SK-N-SH (cell line): ENCODE measurements at regions not wholly inside any gene's neighbourhood (a gene's known extent, or its start where the extent isn't known, plus 50 kb on each side); places are given as distances from the start of the nearest gene placed in this dataset.

Source experiments
- CTCF ChIA-PET: fragments of 300-600, 350-600 bp; formaldehyde crosslinking; extraction: SDS; loops from one replicate; lab custom pipeline; 2021; lab: Yijun Ruan, JAX
- POLR2A ChIA-PET: fragments of 350-600 bp; sonication (Branson Sonifier 250); formaldehyde crosslinking; extraction: SDS; loops from one replicate; lab custom pipeline; 2020; ENCODE audit warnings: antibody characterized with exemption, inconsistent platforms; lab: Yijun Ruan, JAX
- DNase-seq: peaks from one replicate; pipeline ENCODE4 v3.0.0; 2012
- H2AFZ ChIP-seq: fragments of 200-600 bp; sonication (generic); 2 replicates; pipeline ENCODE4 v1.8.1; 2016; ENCODE audit warnings: antibody characterized with exemption, mild to moderate bottlenecking, low read depth
- H3F3A ChIP-seq: fragments of 200-600 bp; sonication (generic); replicated peaks from 2 replicates; pipeline ENCODE3; 2016; ENCODE audit warnings: antibody characterized with exemption, mild to moderate bottlenecking; ENCODE audit not compliant: insufficient read depth
- H3K27ac ChIP-seq, 2 experiments: fragments of 200-500 bp in 1 of 2; fragments of 200-600 bp in 1 of 2; sonication (Bioruptor generic) in 1 of 2; sonication (generic), shearing (Covaris generic) in 1 of 2; 2 replicates each; pipeline versions ENCODE4 v1.5.1 to v1.6.1; 2014 to 2016; ENCODE audit warnings: low read depth in 2 of 2, inconsistent platforms in 1 of 2, low read length in 1 of 2, mild to moderate bottlenecking in 1 of 2, mixed read lengths in 1 of 2
- H3K27me3 ChIP-seq: fragments of 200-600 bp; sonication (generic), shearing (Covaris generic); 2 replicates; pipeline ENCODE4 v1.6.1; 2016; ENCODE audit warnings: mixed run types; ENCODE audit not compliant: insufficient read depth
- H3K36me3 ChIP-seq, 2 experiments: fragments of 200-500 bp in 1 of 2; fragments of 200-600 bp in 1 of 2; sonication (Bioruptor generic) in 1 of 2; sonication (generic) in 1 of 2; replicated peaks in 1 of 2; 2 replicates each; pipeline versions ENCODE3 to v1.5.1; 2014 to 2016; ENCODE audit warnings: low read length in 1 of 2, mild to moderate bottlenecking in 1 of 2; ENCODE audit not compliant: insufficient read depth in 2 of 2, control insufficient read depth in 1 of 2
- H3K4me1 ChIP-seq, 2 experiments: fragments of 200-500 bp in 1 of 2; fragments of 200-600 bp in 1 of 2; sonication (Bioruptor generic) in 1 of 2; sonication (generic), shearing (Covaris generic) in 1 of 2; 2 replicates each; pipeline versions ENCODE4 v1.5.1 to v1.6.1; 2014 to 2016; ENCODE audit warnings: low read depth in 1 of 2, low read length in 1 of 2, mixed run types in 1 of 2; ENCODE audit not compliant: insufficient read depth in 2 of 2, control insufficient read depth in 1 of 2
- H3K4me2 ChIP-seq: fragments of 200-600 bp; sonication (generic), shearing (Covaris generic); 2 replicates; pipeline ENCODE4 v1.6.1; 2017; ENCODE audit warnings: mixed run types
- H3K4me3 ChIP-seq, 2 experiments: fragments of 200-500 bp in 1 of 2; fragments of 200-600 bp in 1 of 2; sonication (Bioruptor generic) in 1 of 2; sonication (generic), shearing (Covaris generic) in 1 of 2; 2 replicates each; pipeline versions ENCODE4 v1.5.1 to v1.8.1; 2014 to 2016; ENCODE audit warnings: low read depth in 2 of 2, inconsistent platforms in 1 of 2, low read length in 1 of 2, mild to moderate bottlenecking in 1 of 2, mixed read lengths in 1 of 2, moderate library complexity in 1 of 2
- H3K79me2 ChIP-seq: fragments of 200-600 bp; sonication (generic); 2 replicates; pipeline ENCODE4 v1.8.1; 2017; ENCODE audit warnings: mild to moderate bottlenecking; ENCODE audit not compliant: insufficient read depth
- H3K9ac ChIP-seq: fragments of 200-600 bp; sonication (generic); 2 replicates; pipeline ENCODE4 v1.6.1; 2017; ENCODE audit warnings: mixed run types
- H3K9me2 ChIP-seq: fragments of 200-600 bp; sonication (generic); 2 replicates; pipeline ENCODE4 v1.6.1; 2017; ENCODE audit warnings: mixed run types
- H3K9me3 ChIP-seq: fragments of 200-600 bp; sonication (generic); 2 replicates; pipeline ENCODE4 v1.6.1; 2017; ENCODE audit warnings: mixed run types, mild to moderate bottlenecking, moderate library complexity
- H4K20me1 ChIP-seq: fragments of 200-600 bp; sonication (generic); 2 replicates; pipeline ENCODE4 v1.6.1; 2017; ENCODE audit warnings: mild to moderate bottlenecking, mixed run types; ENCODE audit not compliant: insufficient read depth
- EP300 ChIP-seq, 2 experiments: IDR thresholded peaks; 2 replicates each; pipeline versions ENCODE4 v1.4.0 to v1.6.1; 2012; ENCODE audit warnings: borderline replicate concordance in 1 of 2, low read depth in 1 of 2, low read length in 1 of 2
- GABPA ChIP-seq: IDR thresholded peaks from 2 replicates; pipeline ENCODE4 v1.4.0; 2012; ENCODE audit warnings: low read depth, mild to moderate bottlenecking
- JUND ChIP-seq: IDR thresholded peaks from 2 replicates; pipeline ENCODE4 v1.4.0; 2012
- MEF2A ChIP-seq: IDR thresholded peaks from 2 replicates; pipeline ENCODE4 v1.4.0; 2012; ENCODE audit warnings: low read depth, borderline replicate concordance
- RAD21 ChIP-seq: IDR thresholded peaks from 2 replicates; pipeline ENCODE4 v1.6.1; 2012; ENCODE audit warnings: mild to moderate bottlenecking, low read length
- RFX5 ChIP-seq: IDR thresholded peaks from 2 replicates; pipeline ENCODE4 v1.6.1; 2012; ENCODE audit warnings: mild to moderate bottlenecking, improper control_type of control experiment, low read length
- RXRA ChIP-seq: IDR thresholded peaks from 2 replicates; pipeline ENCODE4 v1.4.0; 2012; ENCODE audit warnings: low read depth, mild to moderate bottlenecking, borderline replicate concordance
- TAF1 ChIP-seq: IDR thresholded peaks from 2 replicates; pipeline ENCODE4 v1.6.1; 2012; ENCODE audit warnings: low read depth, mild to moderate bottlenecking, low read length, moderate library complexity, borderline replicate concordance
- TCF12 ChIP-seq: IDR thresholded peaks from 2 replicates; pipeline ENCODE4 v1.4.0; 2012
- YY1 ChIP-seq: IDR thresholded peaks from 2 replicates; pipeline ENCODE4 v1.4.0; 2012; ENCODE audit warnings: low read depth, mild to moderate bottlenecking
- WGBS: methylation state at CpG from one replicate; pipeline ENCODE4 v1.1.6; 2017; ENCODE audit warnings: low lambda C conversion rate; 5-methylcytosine and 5-hydroxymethylcytosine counted together
- TF ChIP-seq, protein P1 (sequence below): IDR thresholded peaks from 2 replicates; pipeline ENCODE4 v1.4.0; 2012; ENCODE audit warnings: low read depth, borderline replicate concordance
- TF ChIP-seq, protein P2 (sequence below): fragments of 200-600 bp; sonication (generic); IDR thresholded peaks from 2 replicates; pipeline ENCODE4 v1.6.1; 2017; ENCODE audit warnings: antibody characterized with exemption, mild to moderate bottlenecking, moderate library complexity
- TF ChIP-seq, protein P3 (sequence below): IDR thresholded peaks from 2 replicates; pipeline ENCODE4; 2012
- TF ChIP-seq, protein P4 (sequence below): IDR thresholded peaks from 2 replicates; pipeline ENCODE4 v1.4.0; 2012; ENCODE audit warnings: low read depth
- TF ChIP-seq, protein P5 (sequence below): fragments of 150-350 bp; IDR thresholded peaks from 2 replicates; pipeline ENCODE4 v1.6.1; 2016; ENCODE audit warnings: mild to moderate bottlenecking, low read depth, low read length
- TF ChIP-seq, protein P6 (sequence below): fragments of 150-350 bp; IDR thresholded peaks from 2 replicates; pipeline ENCODE4 v1.6.1; 2017; ENCODE audit warnings: antibody characterized with exemption, low read length, low read depth, borderline replicate concordance

DNA sequence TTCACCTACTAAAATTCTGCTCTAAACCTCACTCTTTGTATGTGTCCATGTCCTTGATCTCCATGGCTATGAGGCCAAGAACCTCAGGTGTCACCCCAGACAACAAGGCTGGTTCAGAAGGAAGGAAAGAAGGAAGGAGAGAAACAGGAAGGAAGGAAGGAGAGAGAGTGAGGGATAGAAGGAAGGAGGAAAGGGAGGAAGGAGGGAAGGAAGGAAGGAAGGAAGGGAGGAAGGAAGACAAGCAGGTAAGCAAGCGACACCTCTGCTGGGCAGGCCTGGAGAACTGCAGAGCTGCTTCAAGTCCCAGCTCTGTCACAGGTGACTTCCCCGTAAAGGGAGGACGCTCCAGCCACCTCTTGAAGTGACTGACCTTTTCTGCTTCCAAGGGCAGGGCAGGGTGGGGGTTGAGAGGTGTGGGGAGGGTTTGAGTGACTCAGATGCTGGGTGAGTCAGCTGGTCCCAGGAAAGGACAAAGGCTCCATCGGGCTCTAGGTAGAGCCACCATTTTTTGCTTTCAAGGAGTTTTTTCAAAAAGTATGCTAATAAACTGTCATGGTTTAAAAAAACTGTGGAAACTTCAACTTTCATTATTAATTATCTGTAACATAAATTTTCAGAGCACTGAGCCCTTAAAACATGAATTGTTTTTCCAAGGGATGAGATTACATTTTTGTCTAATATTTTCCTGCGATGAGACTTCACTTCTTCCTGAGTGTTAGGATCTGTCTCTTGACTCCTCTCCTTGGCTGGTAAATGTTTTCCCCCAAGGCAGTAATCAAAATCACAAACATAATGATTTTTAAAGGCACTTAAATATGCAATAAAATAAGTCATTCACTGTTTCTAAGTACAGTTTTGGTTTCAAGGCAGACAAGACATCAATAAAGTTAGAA is 90.1 kb upstream of the L3MBTL4 start (continued):
- TF ChIP-seq, protein P1, sequence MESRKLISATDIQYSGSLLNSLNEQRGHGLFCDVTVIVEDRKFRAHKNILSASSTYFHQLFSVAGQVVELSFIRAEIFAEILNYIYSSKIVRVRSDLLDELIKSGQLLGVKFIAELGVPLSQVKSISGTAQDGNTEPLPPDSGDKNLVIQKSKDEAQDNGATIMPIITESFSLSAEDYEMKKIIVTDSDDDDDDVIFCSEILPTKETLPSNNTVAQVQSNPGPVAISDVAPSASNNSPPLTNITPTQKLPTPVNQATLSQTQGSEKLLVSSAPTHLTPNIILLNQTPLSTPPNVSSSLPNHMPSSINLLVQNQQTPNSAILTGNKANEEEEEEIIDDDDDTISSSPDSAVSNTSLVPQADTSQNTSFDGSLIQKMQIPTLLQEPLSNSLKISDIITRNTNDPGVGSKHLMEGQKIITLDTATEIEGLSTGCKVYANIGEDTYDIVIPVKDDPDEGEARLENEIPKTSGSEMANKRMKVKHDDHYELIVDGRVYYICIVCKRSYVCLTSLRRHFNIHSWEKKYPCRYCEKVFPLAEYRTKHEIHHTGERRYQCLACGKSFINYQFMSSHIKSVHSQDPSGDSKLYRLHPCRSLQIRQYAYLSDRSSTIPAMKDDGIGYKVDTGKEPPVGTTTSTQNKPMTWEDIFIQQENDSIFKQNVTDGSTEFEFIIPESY: no peak
- no peak for TF ChIP-seq YY1
- TF ChIP-seq, protein P2, sequence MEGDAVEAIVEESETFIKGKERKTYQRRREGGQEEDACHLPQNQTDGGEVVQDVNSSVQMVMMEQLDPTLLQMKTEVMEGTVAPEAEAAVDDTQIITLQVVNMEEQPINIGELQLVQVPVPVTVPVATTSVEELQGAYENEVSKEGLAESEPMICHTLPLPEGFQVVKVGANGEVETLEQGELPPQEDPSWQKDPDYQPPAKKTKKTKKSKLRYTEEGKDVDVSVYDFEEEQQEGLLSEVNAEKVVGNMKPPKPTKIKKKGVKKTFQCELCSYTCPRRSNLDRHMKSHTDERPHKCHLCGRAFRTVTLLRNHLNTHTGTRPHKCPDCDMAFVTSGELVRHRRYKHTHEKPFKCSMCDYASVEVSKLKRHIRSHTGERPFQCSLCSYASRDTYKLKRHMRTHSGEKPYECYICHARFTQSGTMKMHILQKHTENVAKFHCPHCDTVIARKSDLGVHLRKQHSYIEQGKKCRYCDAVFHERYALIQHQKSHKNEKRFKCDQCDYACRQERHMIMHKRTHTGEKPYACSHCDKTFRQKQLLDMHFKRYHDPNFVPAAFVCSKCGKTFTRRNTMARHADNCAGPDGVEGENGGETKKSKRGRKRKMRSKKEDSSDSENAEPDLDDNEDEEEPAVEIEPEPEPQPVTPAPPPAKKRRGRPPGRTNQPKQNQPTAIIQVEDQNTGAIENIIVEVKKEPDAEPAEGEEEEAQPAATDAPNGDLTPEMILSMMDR: no peak
- no peak for TF ChIP-seq TCF12
- no peak for TF ChIP-seq RAD21
- no peak for TF ChIP-seq MEF2A
- no peak for TF ChIP-seq RFX5
- no peak for TF ChIP-seq TAF1
- TF ChIP-seq GABPA: no peak
- TF ChIP-seq, protein P3, sequence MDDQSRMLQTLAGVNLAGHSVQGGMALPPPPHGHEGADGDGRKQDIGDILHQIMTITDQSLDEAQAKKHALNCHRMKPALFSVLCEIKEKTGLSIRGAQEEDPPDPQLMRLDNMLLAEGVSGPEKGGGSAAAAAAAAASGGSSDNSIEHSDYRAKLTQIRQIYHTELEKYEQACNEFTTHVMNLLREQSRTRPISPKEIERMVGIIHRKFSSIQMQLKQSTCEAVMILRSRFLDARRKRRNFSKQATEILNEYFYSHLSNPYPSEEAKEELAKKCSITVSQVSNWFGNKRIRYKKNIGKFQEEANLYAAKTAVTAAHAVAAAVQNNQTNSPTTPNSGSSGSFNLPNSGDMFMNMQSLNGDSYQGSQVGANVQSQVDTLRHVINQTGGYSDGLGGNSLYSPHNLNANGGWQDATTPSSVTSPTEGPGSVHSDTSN: no peak
- TF ChIP-seq, protein P4, sequence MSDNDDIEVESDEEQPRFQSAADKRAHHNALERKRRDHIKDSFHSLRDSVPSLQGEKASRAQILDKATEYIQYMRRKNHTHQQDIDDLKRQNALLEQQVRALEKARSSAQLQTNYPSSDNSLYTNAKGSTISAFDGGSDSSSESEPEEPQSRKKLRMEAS: no peak
- TF ChIP-seq EP300 (IDR thresholded peaks at IDR 0.05; ENCODE audit: borderline replicate concordance in 1 of 2, low read depth in 1 of 2, low read length in 1 of 2): no peak

DNA sequence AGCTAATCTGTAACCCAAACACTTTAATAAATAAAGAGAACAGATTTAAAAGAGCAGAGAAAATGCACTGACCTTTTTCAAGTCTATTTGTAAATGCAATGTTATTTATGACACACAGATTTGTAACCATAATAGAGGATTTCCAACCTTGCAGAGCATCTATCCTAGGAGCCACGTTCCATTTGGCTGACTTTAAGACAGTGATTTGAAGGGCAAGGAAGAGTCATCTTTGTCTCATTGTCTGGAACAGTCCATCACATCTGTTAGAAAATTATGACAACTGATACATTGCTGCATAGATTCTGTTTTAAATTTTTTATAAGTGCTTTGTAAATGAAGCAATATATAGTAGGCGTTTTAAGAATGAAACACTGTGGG is 90.8 kb upstream of the L3MBTL4 start:
- Histone ChIP-seq H3K9ac (no peak overlapping the region), H3F3A (no peaks in the 10 kb centered on the region), H3K4me3 (no peak overlapping the region), H3K36me3 (no peaks in the 10 kb centered on the region), H3K27ac (no peak overlapping the region), H3K79me2 (no peaks in the 10 kb centered on the region), H3K9me3 (no peaks in the 10 kb centered on the region), H3K4me1 (peaks cover 0 to 13% of the 10 kb centered on the region in 2 experiments; a peak in 2 of 4 replicates), H3K4me2 (no peak overlapping the region), H2AFZ (no peak overlapping the region), H3K27me3 (no peaks in the 10 kb centered on the region), H4K20me1 (no peaks in the 10 kb centered on the region), H3K9me2 (no peaks in the 10 kb centered on the region)
- 54% methylated on average over 2 of the region's 2 CpGs for WGBS
- ChIA-PET POLR2A (no interaction called here), CTCF (no interaction called here)
- TF ChIP-seq, protein P5, sequence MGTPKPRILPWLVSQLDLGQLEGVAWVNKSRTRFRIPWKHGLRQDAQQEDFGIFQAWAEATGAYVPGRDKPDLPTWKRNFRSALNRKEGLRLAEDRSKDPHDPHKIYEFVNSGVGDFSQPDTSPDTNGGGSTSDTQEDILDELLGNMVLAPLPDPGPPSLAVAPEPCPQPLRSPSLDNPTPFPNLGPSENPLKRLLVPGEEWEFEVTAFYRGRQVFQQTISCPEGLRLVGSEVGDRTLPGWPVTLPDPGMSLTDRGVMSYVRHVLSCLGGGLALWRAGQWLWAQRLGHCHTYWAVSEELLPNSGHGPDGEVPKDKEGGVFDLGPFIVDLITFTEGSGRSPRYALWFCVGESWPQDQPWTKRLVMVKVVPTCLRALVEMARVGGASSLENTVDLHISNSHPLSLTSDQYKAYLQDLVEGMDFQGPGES: no peak
- TF ChIP-seq RXRA (no peak), YY1 (no peak), JUND (no peak)
- TF ChIP-seq, protein P6, sequence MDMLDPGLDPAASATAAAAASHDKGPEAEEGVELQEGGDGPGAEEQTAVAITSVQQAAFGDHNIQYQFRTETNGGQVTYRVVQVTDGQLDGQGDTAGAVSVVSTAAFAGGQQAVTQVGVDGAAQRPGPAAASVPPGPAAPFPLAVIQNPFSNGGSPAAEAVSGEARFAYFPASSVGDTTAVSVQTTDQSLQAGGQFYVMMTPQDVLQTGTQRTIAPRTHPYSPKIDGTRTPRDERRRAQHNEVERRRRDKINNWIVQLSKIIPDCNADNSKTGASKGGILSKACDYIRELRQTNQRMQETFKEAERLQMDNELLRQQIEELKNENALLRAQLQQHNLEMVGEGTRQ: no peak
- no peak for DNase-seq
